ENCODE measurements at regions not wholly inside any gene's neighbourhood (a gene's known extent, or its start where the extent isn't known, plus 50 kb on each side); places are given as distances from the start of the nearest gene placed in this dataset.
A peak's percentile ranks its signal among the peaks of the same experiment; 100 is the strongest.

DNA sequence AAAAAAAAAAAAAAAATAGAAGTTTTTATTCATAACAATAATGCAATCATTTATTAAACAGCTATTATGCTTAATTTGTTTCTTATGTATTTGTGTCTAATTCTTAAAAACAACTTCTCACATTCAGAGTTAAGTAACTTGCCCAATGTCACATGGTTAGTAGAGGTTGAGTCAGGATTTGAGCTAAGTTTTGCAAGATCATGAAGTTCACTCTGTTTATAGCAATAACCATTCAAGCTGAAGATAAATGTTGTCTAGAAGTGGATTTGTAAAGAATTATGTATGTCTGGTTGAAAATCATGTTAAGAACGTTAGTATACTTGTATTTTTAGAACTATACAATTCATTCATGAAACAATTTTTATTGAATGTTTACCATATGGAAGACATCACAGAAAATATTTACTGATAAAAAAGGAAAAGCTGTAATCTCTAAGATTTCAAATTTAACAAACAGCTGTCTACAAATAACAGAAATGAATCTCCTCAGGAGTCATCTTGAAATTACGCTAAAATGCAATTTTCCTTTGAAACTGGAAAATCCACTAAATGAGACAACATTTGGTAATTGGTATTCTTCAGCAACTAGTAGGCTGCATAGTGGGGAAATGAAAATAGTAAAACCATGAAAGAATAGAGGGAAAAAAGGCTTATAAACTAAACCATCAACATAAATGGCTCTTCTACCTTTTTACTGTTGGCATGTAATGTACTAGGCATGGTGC is 70.5 kb upstream of the AHR start:
- Histone ChIP-seq H3K27me3 (ENCODE audit: control insufficient read depth, insufficient read depth, low read length) (no peaks in the 10 kb centered on the region), H3K4me1 (ENCODE audit: control insufficient read depth, insufficient read depth, low read length) (no peaks in the 10 kb centered on the region), H3K27ac (ENCODE audit: low read length) (no peak overlapping the region), H3K9me3 (ENCODE audit: control insufficient read depth, low read depth, low read length) (no peaks in the 10 kb centered on the region), H3K36me3 (ENCODE audit: control insufficient read depth, insufficient read depth, low read length) (no peaks in the 10 kb centered on the region), H3K4me3 (ENCODE audit: low read length) (no peak overlapping the region)
- WGBS (ENCODE audit: insufficient coverage, low lambda C conversion rate), result 71% methylated on average over 1 of the region's 2 CpGs
- DNase-seq, result peak in 1 of 2 donors; percentile 16

DNA sequence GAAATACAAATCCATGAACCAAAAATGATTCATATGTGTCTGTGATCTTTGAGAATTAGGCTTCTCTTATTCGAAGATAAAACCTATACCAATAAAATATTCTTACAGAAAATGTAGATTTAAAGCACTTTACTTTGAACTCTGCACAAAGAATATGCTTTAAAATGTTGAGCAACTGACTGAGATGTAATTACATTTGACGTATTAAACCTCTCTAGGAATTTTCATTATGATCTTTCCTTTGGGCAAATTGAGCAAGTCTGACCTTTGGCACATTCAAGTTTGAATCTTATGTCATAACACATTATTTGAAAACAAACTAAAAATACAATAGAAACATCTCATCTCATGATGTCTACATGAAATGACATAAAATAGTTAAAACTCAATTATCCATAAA is 69.2 kb upstream of the AHR start:
- WGBS (ENCODE audit: insufficient coverage, low lambda C conversion rate), result no CpG with 5 or more reads among the region's 2 CpGs
- DNase-seq, result peak; percentile 14 to 44

GRCh38 chr7:17230099-17230807 is 68.2 kb upstream of the AHR start:
- Histone ChIP-seq H3K4me1 (ENCODE audit: control insufficient read depth, insufficient read depth, low read length) (no peaks in the 10 kb centered on the region), H3K4me3 (ENCODE audit: low read length) (no peak overlapping the region), H3K36me3 (ENCODE audit: control insufficient read depth, insufficient read depth, low read length) (no peaks in the 10 kb centered on the region), H3K27me3 (ENCODE audit: control insufficient read depth, insufficient read depth, low read length) (no peaks in the 10 kb centered on the region), H3K27ac (ENCODE audit: low read length) (no peak overlapping the region), H3K9me3 (ENCODE audit: control insufficient read depth, low read depth, low read length) (no peaks in the 10 kb centered on the region)
- DNase-seq, result no peak
- WGBS (ENCODE audit: insufficient coverage, low lambda C conversion rate), result 100% methylated on average over 1 of the region's 2 CpGs

More for the DNA sequence above, 69.2 kb upstream of the AHR start:
- H3K27me3 ChIP-seq (ENCODE audit: control insufficient read depth, insufficient read depth, low read length), result no peaks in the 10 kb centered on the region
- H3K4me1 ChIP-seq (ENCODE audit: control insufficient read depth, insufficient read depth, low read length), result no peaks in the 10 kb centered on the region
- H3K9me3 ChIP-seq (ENCODE audit: control insufficient read depth, low read depth, low read length), result no peaks in the 10 kb centered on the region
- H3K4me3 ChIP-seq (ENCODE audit: low read length), result no peak overlapping the region
- no peak overlapping the region for H3K27ac ChIP-seq (ENCODE audit: low read length)
- H3K36me3 ChIP-seq (ENCODE audit: control insufficient read depth, insufficient read depth, low read length), result no peaks in the 10 kb centered on the region

GRCh38 chr7:17233603-17234002 is 64.8 kb upstream of the AHR start:
- no peak for DNase-seq
- H3K27ac ChIP-seq (ENCODE audit: low read length), result no peak overlapping the region
- 100% methylated on average over 1 of the region's 2 CpGs for WGBS (ENCODE audit: insufficient coverage, low lambda C conversion rate)
- H3K4me3 ChIP-seq (ENCODE audit: low read length), result no peak overlapping the region
- H3K36me3 ChIP-seq (ENCODE audit: control insufficient read depth, insufficient read depth, low read length), result no peaks in the 10 kb centered on the region
- H3K9me3 ChIP-seq (ENCODE audit: control insufficient read depth, low read depth, low read length), result no peaks in the 10 kb centered on the region
- no peaks in the 10 kb centered on the region for H3K27me3 ChIP-seq (ENCODE audit: control insufficient read depth, insufficient read depth, low read length)
- H3K4me1 ChIP-seq (ENCODE audit: control insufficient read depth, insufficient read depth, low read length), result no peaks in the 10 kb centered on the region

DNA sequence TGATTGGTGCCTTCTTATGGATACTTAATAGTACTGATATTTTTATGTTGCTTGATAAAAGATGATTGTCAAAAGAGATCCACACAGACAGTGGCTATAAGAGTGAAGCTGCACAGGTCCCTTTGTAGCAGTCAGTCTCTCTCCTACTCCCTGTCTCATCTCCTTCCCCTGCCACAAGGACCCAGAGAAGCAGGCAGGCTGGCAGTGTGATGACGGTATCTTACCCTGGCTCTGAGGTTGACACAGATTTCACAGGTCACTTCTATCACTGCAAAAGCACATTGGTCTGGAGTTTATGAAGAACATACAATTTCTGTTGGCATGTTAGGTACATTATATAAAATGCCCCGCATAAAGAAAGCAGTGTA is 64.4 kb upstream of the AHR start:
- Histone ChIP-seq H3K27ac (ENCODE audit: low read length) (no peak overlapping the region), H3K4me3 (ENCODE audit: low read length) (no peak overlapping the region), H3K36me3 (ENCODE audit: control insufficient read depth, insufficient read depth, low read length) (no peaks in the 10 kb centered on the region), H3K4me1 (ENCODE audit: control insufficient read depth, insufficient read depth, low read length) (no peaks in the 10 kb centered on the region), H3K27me3 (ENCODE audit: control insufficient read depth, insufficient read depth, low read length) (no peaks in the 10 kb centered on the region), H3K9me3 (ENCODE audit: control insufficient read depth, low read depth, low read length) (no peaks in the 10 kb centered on the region)
- 100% methylated on average over 1 of the region's 2 CpGs for WGBS (ENCODE audit: insufficient coverage, low lambda C conversion rate)
- DNase-seq, result no peak

DNA sequence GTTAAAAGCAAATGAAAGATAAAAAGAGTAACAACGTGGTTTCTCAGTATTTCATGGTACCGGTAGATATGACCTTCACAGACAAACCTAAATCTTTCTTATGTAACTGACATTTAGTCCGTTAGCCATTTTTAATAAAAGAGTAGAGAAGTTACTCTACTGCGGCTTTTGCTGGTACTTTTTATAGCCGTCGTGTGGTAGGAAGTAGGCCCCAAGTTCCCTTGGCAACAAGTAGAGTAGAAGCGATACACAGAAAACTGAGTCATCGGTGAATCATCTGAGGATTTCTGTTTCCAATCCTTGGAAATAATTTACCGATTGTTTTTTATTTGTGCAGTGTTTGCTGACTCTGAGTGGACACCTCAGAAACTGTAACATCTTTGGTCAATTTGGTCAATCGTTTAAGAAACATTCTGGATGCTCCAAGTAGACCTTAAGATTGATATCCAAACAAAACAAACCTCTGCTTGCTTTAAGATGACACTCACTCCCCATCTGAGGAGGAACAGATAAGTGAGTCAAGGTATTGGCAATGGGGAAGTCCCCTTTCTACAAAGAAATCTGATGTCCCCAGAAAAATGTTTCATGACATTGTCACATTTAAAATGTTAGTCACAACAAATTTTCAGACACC is 63.9 kb upstream of the AHR start:
- Histone ChIP-seq H3K27me3 (ENCODE audit: control insufficient read depth, insufficient read depth, low read length) (no peaks in the 10 kb centered on the region), H3K4me1 (ENCODE audit: control insufficient read depth, insufficient read depth, low read length) (no peaks in the 10 kb centered on the region), H3K27ac (ENCODE audit: low read length) (no peak overlapping the region), H3K4me3 (ENCODE audit: low read length) (no peak overlapping the region), H3K36me3 (ENCODE audit: control insufficient read depth, insufficient read depth, low read length) (no peaks in the 10 kb centered on the region), H3K9me3 (ENCODE audit: control insufficient read depth, low read depth, low read length) (no peaks in the 10 kb centered on the region)
- 67% methylated on average over 5 of the region's 10 CpGs for WGBS (ENCODE audit: insufficient coverage, low lambda C conversion rate)
- peak; percentile 29 to 34 for DNase-seq

DNA sequence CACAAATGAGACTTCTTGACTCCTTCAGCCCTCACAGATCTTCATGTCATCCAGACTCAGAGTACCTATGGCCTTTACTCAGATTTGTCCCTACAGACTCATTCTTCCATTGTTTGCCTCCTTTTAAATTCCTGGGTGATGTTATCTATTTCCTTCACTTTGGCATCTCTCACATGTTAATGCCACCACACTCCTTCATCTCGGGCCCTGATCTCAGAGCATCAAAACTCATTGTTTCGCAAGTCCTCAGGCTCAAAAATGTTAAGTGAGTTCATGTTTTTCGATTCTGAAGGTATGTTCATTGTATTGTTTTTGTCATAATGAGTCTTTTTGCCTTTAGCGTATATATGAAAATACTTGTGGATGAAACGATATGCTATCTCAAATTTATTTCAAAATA is 62.3 kb upstream of the AHR start:
- 81% methylated on average over 4 of the region's 5 CpGs for WGBS (ENCODE audit: insufficient coverage, low lambda C conversion rate)
- H3K27me3 ChIP-seq (ENCODE audit: control insufficient read depth, insufficient read depth, low read length), result no peaks in the 10 kb centered on the region

DNA sequence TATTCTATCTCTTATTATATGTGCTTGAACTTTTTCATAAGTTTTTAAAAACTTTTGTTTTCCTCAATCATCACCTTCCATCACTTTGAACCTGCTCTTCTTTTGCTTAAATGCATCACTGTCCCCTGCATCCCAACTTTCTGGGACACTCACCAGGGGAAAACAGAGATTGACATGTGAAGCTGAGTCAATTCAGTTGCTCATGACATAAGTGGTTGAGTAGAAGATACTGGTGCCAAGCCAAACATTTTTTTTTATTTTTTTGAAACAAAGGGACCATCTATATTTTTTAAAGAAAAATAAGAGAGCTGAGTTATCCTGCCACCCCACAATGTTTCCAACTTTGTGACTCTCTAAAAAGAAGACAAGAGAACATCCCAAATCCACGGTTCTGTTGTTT is 61.8 kb upstream of the AHR start:
- no peak for DNase-seq

More for the DNA sequence above, 62.3 kb upstream of the AHR start:
- Histone ChIP-seq H3K4me3 (ENCODE audit: low read length) (no peak overlapping the region), H3K27ac (ENCODE audit: low read length) (no peak overlapping the region), H3K4me1 (ENCODE audit: control insufficient read depth, insufficient read depth, low read length) (no peaks in the 10 kb centered on the region), H3K9me3 (ENCODE audit: control insufficient read depth, low read depth, low read length) (no peaks in the 10 kb centered on the region), H3K36me3 (ENCODE audit: control insufficient read depth, insufficient read depth, low read length) (no peaks in the 10 kb centered on the region)
- DNase-seq, result no peak

GRCh38 chr7:17239046-17239445 is 59.4 kb upstream of the AHR start:
- no CpG with 5 or more reads among the region's 1 CpG for WGBS (ENCODE audit: insufficient coverage, low lambda C conversion rate)
- H3K4me3 ChIP-seq (ENCODE audit: low read length), result no peak overlapping the region
- H3K4me1 ChIP-seq (ENCODE audit: control insufficient read depth, insufficient read depth, low read length), result no peaks in the 10 kb centered on the region
- no peak for DNase-seq
- H3K9me3 ChIP-seq (ENCODE audit: control insufficient read depth, low read depth, low read length), result no peaks in the 10 kb centered on the region
- H3K27me3 ChIP-seq (ENCODE audit: control insufficient read depth, insufficient read depth, low read length), result no peaks in the 10 kb centered on the region
- no peak overlapping the region for H3K27ac ChIP-seq (ENCODE audit: low read length)
- H3K36me3 ChIP-seq (ENCODE audit: control insufficient read depth, insufficient read depth, low read length), result no peaks in the 10 kb centered on the region

More for the DNA sequence above, 61.8 kb upstream of the AHR start:
- Histone ChIP-seq H3K9me3 (ENCODE audit: control insufficient read depth, low read depth, low read length) (no peaks in the 10 kb centered on the region), H3K27ac (ENCODE audit: low read length) (no peak overlapping the region), H3K27me3 (ENCODE audit: control insufficient read depth, insufficient read depth, low read length) (no peaks in the 10 kb centered on the region), H3K36me3 (ENCODE audit: control insufficient read depth, insufficient read depth, low read length) (no peaks in the 10 kb centered on the region), H3K4me3 (ENCODE audit: low read length) (no peak overlapping the region), H3K4me1 (ENCODE audit: control insufficient read depth, insufficient read depth, low read length) (no peaks in the 10 kb centered on the region)
- WGBS (ENCODE audit: insufficient coverage, low lambda C conversion rate), result no CpG with 5 or more reads among the region's 1 CpG

DNA sequence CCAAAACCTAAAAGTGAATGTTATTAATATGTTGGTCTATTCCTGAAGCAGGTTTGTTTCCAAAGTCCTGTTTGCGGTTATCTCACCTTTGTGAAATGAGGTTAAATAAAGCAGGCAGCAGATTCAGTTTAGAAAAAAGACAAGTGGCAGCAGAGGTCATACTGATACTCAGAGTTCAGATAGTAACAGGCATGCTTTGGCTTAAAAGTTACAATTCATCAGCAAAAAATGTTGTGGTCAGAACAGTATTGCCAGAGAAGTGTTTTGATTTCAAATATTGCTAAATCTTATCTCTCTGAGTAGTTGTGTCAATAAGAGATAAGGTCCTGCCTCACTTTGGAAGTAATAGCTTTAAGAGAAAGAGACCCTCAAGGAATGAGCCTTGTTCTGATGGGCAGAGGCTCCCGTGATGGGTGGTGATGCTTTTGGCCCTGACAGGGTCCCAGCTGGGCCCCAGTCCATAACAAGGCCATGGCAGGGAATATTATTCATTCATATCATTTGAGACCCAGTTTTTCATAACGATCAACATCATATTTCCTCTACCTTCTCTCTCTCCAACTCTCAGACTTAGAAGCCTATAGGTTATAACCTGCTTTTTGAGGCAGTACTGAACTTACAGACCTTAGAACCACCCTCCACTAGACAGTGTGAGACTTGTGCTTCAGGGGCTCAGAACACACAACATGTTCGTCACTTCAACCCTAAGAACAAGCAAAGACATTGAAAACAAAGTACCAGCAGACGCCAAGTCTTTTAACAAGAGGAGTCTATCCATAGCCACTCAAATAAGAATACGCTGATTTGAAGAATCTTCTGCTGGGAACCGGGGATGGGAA is 58.5 kb upstream of the AHR start:
- no peak overlapping the region for H3K27ac ChIP-seq (ENCODE audit: low read length)

More for the DNA sequence above, 58.5 kb upstream of the AHR start:
- DNase-seq, result no peak
- Histone ChIP-seq H3K9me3 (ENCODE audit: control insufficient read depth, low read depth, low read length) (no peaks in the 10 kb centered on the region), H3K4me3 (ENCODE audit: low read length) (no peak overlapping the region), H3K36me3 (ENCODE audit: control insufficient read depth, insufficient read depth, low read length) (no peaks in the 10 kb centered on the region), H3K4me1 (ENCODE audit: control insufficient read depth, insufficient read depth, low read length) (no peaks in the 10 kb centered on the region), H3K27me3 (ENCODE audit: control insufficient read depth, insufficient read depth, low read length) (no peaks in the 10 kb centered on the region)
- 70% methylated on average over 2 of the region's 7 CpGs for WGBS (ENCODE audit: insufficient coverage, low lambda C conversion rate)

Measured in large intestine (tissue), 3 donors.